ENCODE measurements at regions not wholly inside any gene's neighbourhood (a gene's known extent, or its start where the extent isn't known, plus 50 kb on each side); places are given as distances from the start of the nearest gene placed in this dataset.

GRCh38 chr12:75665216-75665615 lies 153.8 kb upstream of the KRR1 start:
- TF ChIP-seq CTCF (IDR thresholded peaks at IDR 0.05; ENCODE audit: poor library complexity, severe bottlenecking) (no peak), REST (IDR thresholded peaks at IDR 0.05; ENCODE audit: borderline replicate concordance) (no peak)

Measured in neural cell (in vitro differentiated cells).